ENCODE measurements at regions not wholly inside any gene's neighbourhood (a gene's known extent, or its start where the extent isn't known, plus 50 kb on each side); places are given as distances from the start of the nearest gene placed in this dataset.
"Not testable (repeated sequence)": the region's sequence is repeated elsewhere in the genome, so short reads cannot be mapped to it uniquely, and the experiment has no call there.

- no peak for DNase-seq
Measured at GRCh38 chr13:76329866-76330580, 556.2 kb downstream of the KCTD12 start.

- no peak for DNase-seq
Measured at GRCh38 chr13:76329004-76329403, 557.2 kb downstream of the KCTD12 start.

GRCh38 chr13:76326343-76326742, 559.9 kb downstream of the KCTD12 start:
- DNase-seq, result no peak

GRCh38 chr13:76319921-76320320, 566.3 kb downstream of the KCTD12 start:
- DNase-seq, result no peak

- DNase-seq, result no peak
Measured at GRCh38 chr13:76316998-76317527, 569.1 kb downstream of the KCTD12 start.

- DNase-seq, result no peak
Measured at GRCh38 chr13:76314495-76314894, 571.7 kb downstream of the KCTD12 start.

- no peak for DNase-seq
Measured at GRCh38 chr13:76307142-76307541, 579.1 kb downstream of the KCTD12 start.

GRCh38 chr13:76300688-76301087, 585.5 kb downstream of the KCTD12 start:
- DNase-seq, result no peak

- no peak for DNase-seq
Measured at GRCh38 chr13:76297331-76297730, 588.9 kb downstream of the KCTD12 start.

- no peak for DNase-seq
Measured at GRCh38 chr13:76296751-76297150, 589.5 kb downstream of the KCTD12 start.

GRCh38 chr13:76295020-76295419, 591.2 kb downstream of the KCTD12 start:
- DNase-seq, result not testable (repeated sequence)

- DNase-seq, result no peak
Measured at GRCh38 chr13:76293751-76294150, 592.5 kb downstream of the KCTD12 start.

GRCh38 chr13:76293346-76293745, 592.9 kb downstream of the KCTD12 start:
- no peak for DNase-seq

- DNase-seq, result no peak
Measured at GRCh38 chr13:76292726-76293125, 593.5 kb downstream of the KCTD12 start.

- no peak for DNase-seq
Measured at GRCh38 chr13:76292031-76292430, 594.2 kb downstream of the KCTD12 start.

GRCh38 chr13:76289558-76289957, 596.6 kb downstream of the KCTD12 start:
- DNase-seq, result no peak

- DNase-seq, result no peak
Measured at GRCh38 chr13:76286178-76286577, 600.0 kb downstream of the KCTD12 start.

- DNase-seq, result no peak
Measured at GRCh38 chr13:76285463-76285862, 600.7 kb downstream of the KCTD12 start.

- not testable (repeated sequence) for DNase-seq
Measured at GRCh38 chr13:76279766-76280165, 606.4 kb downstream of the KCTD12 start.

- no peak for DNase-seq
Measured at GRCh38 chr13:76271728-76272232, 614.4 kb downstream of the KCTD12 start.

- DNase-seq, result not testable (repeated sequence)
Measured at GRCh38 chr13:76268307-76268706, 617.9 kb downstream of the KCTD12 start.

GRCh38 chr13:76267216-76267615, 619.0 kb downstream of the KCTD12 start:
- DNase-seq, result no peak

- DNase-seq, result no peak
Measured at GRCh38 chr13:76266561-76266960, 619.6 kb downstream of the KCTD12 start.

- no peak for DNase-seq
Measured at GRCh38 chr13:76250211-76250610, 614.1 kb downstream of the LMO7 start.

- DNase-seq, result no peak
Measured at GRCh38 chr13:76245920-76246319, 609.8 kb downstream of the LMO7 start.
